Endothelial cell of umbilical vein (primary cell): ENCODE measurements at regions not wholly inside any gene's neighbourhood (a gene's known extent, or its start where the extent isn't known, plus 50 kb on each side); places are given as distances from the start of the nearest gene placed in this dataset.

ENCODE experiments used
- CTCF ChIP-seq, 2 donors: IDR thresholded peaks; 1 replicate in 1 of 2; 2 replicates in 1 of 2; pipeline ENCODE4 v1.5.1; 2011; ENCODE audit warnings: low read length in 2 of 2, mild to moderate bottlenecking in 2 of 2, moderate library complexity in 2 of 2, control low read depth in 1 of 2, inconsistent platforms in 1 of 2, low read depth in 1 of 2; ENCODE audit not compliant: insufficient read depth in 1 of 2; ENCODE audit errors: extremely low read depth in 1 of 2
- EZH2 ChIP-seq: IDR thresholded peaks from 2 replicates; pipeline ENCODE4 v1.6.1; 2012; ENCODE audit warnings: borderline replicate concordance, low read depth, mild to moderate bottlenecking, moderate library complexity, low read length, inconsistent platforms; ENCODE audit not compliant: severe bottlenecking
- FOS ChIP-seq: IDR thresholded peaks from 2 replicates; pipeline ENCODE4 v1.6.1; 2011; ENCODE audit warnings: mild to moderate bottlenecking, low read length, moderate library complexity, borderline replicate concordance; ENCODE audit not compliant: insufficient read depth
- GATA2 ChIP-seq: IDR thresholded peaks from 2 replicates; pipeline ENCODE4 v1.7.0; 2011; ENCODE audit warnings: low read depth, mild to moderate bottlenecking, moderate library complexity, mixed read lengths, low read length; ENCODE audit not compliant: insufficient read length, insufficient read depth
- JUN ChIP-seq: IDR thresholded peaks from 2 replicates; pipeline ENCODE4 v1.6.1; 2011; ENCODE audit warnings: borderline replicate concordance, low read depth; ENCODE audit not compliant: insufficient read length, insufficient read depth
- MYC ChIP-seq: IDR thresholded peaks from one replicate; pipeline ENCODE4 v1.6.1; 2011; ENCODE audit warnings: mild to moderate bottlenecking, low read depth, low read length
- POLR2A ChIP-seq: IDR thresholded peaks from 2 replicates; pipeline ENCODE4 v1.6.1; 2012; ENCODE audit warnings: low read depth, mild to moderate bottlenecking, control low read depth, low read length
- POLR2AphosphoS5 ChIP-seq: IDR thresholded peaks from 2 replicates; pipeline ENCODE4 v1.6.1; 2012; ENCODE audit warnings: low read depth, mild to moderate bottlenecking, control low read depth, low read length, moderate library complexity; ENCODE audit not compliant: insufficient read depth
- TF ChIP-seq, protein P1 (sequence below): IDR thresholded peaks from 2 replicates; pipeline ENCODE4 v1.6.1; 2011; ENCODE audit not compliant: insufficient read depth, insufficient read length

DNA sequence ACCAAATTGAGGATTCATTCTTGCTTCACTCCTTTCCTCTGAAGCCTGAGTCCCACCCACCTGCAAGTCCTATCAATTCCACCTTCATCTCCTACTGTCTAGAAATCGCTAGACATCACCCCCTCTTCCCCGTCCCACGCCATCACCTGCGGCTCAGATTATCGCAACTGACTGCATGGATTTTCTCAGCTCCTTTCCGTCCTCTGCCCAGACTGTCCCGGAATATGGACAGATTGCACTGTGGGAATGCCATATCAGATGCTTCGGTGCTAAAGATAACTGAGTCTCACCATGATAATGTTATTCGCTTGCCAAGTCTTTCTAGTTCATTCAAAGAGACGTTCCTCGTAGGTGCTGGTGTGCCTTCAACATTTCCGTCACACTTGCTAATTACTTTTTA is 66.4 kb upstream of the USP29 start:
- TF ChIP-seq CTCF (IDR thresholded peaks at IDR 0.05; ENCODE audit: extremely low read depth in 1 of 2, insufficient read depth in 1 of 2, low read depth in 1 of 2, low read length in 2 of 2) (no peak), POLR2AphosphoS5 (no peak), POLR2A (no peak), MYC (no peak), GATA2 (no peak), FOS (no peak), EZH2 (no peak), JUN (no peak)
- TF ChIP-seq, protein P1, sequence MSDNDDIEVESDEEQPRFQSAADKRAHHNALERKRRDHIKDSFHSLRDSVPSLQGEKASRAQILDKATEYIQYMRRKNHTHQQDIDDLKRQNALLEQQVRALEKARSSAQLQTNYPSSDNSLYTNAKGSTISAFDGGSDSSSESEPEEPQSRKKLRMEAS, result no peak
